HG03135 (cell line): ENCODE measurements at regions not wholly inside any gene's neighbourhood (a gene's known extent, or its start where the extent isn't known, plus 50 kb on each side); places are given as distances from the start of the nearest gene placed in this dataset.

Experiments
- ATAC-seq: cut with Tn5 transposase; IDR thresholded peaks from one replicate; pipeline ENCODE4 v1.9.1; 2021; ENCODE audit warnings: mild to moderate bottlenecking, moderate library complexity; ENCODE audit not compliant: unreplicated experiment

DNA sequence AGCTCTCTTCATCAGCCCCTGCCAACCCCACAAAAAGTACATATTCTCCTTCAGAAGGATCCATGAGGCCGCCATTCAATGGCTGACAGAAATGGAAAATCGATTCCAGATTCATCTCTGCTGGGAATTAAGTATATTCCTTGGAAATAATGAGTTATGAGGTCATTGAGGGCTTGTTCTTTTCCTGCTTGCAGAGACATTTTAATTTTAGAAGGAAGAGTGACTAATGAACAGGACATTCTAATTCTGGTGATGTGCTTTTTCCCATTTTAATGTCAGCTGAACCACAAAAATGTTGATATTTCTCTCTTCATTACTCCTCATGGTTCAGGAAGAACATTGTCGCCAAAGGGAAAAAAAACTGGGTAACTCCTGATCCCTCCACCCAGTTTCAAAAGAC lies 314.0 kb downstream of the PIK3R1 start:
- ATAC-seq: no peak

DNA sequence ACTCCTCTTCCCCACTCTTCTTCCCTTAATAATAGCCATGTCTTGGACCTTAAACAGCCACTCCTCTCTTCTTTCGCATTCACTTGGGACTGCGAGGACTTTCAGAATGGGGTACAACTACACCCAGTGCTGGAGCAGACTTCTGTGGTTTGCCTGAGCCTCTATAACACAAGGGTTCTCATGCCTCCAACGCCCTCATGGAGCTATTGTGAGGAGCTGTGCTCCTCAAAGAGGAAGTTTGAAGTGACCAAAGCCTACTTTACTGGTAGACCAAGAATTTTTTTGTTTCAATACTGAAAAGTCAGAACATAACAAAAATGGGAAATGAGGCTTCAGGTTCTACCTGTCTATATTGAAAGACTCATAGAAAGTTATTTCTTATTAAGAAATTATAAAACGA lies 316.4 kb downstream of the PIK3R1 start:
- no peak for ATAC-seq

- ATAC-seq: no peak
Measured at GRCh38 chr5:68533051-68533450, 317.5 kb downstream of the PIK3R1 start.

- no peak for ATAC-seq
Measured at GRCh38 chr5:68533571-68534084, 318.1 kb downstream of the PIK3R1 start.

DNA sequence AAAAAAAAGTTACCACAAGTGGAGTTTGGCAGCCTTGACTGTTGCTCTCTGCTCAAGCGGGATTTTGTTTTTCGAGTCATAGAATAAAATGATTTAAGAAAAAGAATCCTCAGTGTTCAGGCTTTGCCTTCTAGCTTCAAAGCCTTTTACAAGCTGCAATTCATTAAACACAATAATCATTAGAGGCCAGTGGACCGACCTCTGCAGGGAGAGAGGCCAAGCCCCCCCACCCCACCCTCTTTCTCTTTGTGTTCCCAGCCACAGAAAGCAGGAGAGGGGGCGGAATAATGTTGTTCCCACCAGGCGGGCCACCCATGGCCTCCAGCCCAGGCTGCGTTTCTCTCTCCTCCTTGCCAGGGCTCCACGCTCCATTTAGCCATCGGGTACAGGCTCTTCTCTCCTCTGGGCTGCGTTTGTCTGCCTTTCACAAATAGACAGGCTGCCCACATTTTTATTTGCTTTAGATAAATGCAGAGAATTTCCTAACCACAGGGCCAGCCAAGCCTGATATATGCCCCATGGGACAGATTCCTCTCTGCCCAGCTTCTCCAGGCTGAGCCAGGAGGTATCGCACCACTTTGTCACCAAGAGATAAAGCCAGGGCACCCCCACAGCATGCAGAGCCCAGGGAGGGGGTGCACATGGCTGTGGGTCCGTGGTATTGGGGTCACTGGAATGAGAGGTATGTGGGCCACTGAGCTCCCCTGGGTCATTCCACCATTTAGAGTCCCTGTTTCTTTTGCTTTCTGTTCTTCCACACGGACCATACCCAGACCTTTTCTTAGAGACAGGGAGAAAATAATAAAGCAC lies 318.8 kb downstream of the PIK3R1 start:
- ATAC-seq: no peak

DNA sequence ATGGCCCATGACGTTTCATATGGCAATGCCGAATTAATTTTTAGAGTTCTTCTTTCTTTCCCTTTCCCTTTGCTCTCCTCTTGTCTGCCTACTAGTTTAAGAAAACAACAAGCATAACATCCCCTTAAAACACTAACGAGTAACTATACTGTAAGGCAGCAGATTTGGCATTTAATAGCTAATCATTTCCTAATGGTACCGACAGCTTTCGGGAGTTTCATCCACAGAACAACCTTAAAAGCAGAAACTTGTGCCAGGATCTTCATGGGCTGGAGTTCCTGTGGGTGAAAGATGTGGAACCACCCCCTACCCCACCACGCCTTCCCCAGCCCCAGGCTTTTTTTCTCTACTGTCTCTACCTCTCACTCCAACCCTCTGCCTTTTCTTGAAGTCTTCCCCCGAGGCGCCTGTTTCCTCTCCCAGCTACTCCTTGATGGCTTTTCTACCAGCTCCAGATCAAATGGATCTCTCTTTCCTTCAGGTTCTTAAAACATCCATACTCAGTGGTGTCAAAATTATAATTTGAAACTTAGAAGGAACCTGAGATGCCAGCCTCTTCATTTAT lies 319.5 kb downstream of the PIK3R1 start:
- ATAC-seq: no peak

- no peak for ATAC-seq
Measured at GRCh38 chr5:68538814-68539420, 323.4 kb downstream of the PIK3R1 start.

- ATAC-seq: no peak
Measured at GRCh38 chr5:68540798-68541590, 325.4 kb downstream of the PIK3R1 start.

DNA sequence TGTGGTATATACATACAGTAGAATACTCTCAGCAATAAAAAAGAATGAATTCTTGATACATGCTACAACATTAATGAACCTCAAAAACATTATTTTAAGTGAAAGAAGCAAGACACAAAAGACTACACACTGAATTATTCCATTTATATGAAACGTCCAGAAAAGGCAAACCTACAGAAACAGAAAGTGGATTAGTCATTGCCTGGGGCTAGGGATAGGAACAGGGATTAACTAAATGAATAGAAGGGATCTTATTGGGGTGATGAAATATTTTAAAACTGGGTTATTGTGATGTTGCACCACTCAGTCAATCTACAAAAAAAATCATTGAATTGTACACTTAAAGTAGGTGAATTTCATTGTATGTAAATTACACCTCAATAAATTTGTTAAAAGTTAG lies 326.7 kb downstream of the PIK3R1 start:
- ATAC-seq: no peak

GRCh38 chr5:68543212-68543611 lies 327.7 kb downstream of the PIK3R1 start:
- ATAC-seq: no peak

DNA sequence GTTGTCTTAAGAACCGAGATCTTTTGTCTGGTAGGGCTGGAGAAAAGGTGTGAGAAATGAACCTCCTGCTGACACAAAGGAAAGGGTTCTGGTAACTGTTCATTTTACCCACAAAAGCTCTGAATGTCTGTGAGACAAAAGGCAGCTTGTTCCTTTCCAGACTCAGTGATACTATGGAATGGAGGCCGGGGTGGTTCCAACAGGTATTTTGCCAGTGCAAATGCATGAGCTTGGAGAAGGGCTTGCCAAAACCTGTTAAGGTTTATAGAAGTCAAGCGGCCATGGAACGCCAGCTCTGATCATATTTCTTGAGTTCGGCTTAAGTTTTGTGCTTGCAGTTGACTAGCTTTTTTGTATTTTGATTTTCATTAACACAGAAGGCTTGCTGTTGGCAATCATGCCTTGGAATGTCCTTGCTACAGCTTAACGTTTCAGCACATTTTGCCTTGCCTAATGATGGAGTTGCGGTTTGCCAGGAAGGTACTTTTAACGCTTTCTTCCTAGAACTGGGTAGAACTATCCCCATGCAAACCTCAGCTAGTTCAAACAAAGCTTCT lies 328.6 kb downstream of the PIK3R1 start:
- ATAC-seq: no peak

DNA sequence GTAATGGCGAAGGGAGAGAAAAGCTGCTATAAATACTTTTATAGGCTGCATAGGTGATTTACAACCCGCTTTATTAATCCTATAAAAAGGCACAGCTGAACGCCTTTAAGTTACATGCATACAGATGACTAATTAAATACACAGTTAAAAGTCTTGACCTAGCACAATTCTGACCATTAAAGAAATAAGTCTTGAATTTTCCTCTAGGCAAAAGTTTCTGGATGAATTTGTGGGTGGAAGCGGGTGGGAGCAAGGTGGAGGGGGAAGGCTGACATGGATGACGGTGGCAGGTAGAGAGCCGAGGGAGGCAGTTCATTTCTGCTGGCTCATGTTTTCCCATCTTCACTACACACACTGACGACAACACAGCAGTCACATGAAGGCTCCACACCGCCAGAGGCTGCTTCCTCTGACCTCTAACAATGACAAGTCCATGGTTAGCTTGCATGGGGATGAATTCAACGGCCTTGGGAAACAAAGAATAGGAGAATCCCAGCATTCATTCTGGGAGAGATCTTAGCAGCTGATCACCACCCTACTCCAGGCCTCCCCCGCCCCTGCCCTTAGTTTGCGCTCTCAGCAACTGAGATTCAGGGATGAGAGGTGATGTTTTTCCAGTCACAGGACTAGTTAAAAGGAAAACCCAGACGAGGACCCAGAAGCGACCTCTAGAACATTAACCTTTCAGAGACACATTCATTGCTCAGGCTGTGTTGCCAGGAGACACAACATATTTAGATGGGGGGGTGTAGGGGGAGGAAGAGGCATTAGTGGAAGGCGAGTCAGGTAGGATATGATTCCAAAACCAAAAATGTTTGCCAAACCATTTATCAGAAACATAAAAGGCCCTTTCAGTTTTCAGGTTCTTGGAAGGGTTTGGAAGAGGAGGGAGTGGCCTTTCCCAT lies 329.3 kb downstream of the PIK3R1 start:
- ATAC-seq: no peak

DNA sequence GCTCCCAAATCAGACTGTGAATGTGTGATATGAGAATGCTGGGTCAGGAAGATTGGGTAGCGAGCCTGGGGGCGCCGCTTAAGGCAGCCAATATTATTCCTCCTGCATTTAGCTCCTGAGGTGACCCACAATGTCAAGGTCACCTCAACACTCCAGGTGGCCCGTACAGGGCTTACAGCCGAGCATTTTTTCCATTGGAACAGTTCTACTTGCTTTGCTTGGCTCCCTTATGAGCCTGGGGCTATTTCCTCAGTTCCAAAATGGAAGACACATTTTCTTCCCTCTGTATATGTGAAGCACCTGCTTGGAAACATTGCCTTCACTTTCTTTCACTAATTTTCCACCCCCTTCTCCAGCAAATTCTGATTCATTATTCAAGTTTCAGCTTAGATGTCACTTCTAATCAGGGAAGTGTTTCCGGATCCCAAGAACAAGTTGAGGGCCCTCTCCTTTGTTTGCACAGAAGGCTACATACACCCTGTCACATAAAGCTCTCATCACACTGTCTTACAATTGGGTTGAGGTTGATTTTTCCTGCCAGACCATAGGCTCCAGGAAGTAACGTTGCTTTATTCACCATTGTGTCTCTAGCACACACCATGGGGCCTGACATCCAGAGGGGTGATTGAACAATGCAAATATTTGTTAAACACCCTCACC lies 330.2 kb downstream of the PIK3R1 start:
- ATAC-seq: no peak

GRCh38 chr5:68547056-68547455 lies 331.5 kb downstream of the PIK3R1 start:
- ATAC-seq: no peak

DNA sequence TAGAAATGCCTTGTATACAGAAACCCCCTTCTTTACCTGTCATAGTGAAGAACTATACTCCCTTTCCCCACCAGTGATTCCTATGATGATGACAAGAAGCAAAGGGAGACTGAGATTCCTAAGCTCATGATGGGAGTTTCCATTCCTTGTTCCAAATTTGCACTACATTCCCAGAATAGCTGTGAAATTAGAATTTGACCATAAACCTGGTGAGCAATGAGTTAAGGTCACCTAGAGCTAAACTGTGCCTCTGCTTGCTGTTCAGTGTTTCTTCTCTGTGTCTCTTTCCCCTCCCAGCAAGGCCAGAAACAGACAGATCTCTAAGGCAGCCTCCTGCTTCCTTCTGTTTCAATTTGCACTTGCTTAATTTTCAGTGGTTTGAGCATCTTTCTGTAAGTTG lies 332.1 kb downstream of the PIK3R1 start:
- ATAC-seq: no peak

DNA sequence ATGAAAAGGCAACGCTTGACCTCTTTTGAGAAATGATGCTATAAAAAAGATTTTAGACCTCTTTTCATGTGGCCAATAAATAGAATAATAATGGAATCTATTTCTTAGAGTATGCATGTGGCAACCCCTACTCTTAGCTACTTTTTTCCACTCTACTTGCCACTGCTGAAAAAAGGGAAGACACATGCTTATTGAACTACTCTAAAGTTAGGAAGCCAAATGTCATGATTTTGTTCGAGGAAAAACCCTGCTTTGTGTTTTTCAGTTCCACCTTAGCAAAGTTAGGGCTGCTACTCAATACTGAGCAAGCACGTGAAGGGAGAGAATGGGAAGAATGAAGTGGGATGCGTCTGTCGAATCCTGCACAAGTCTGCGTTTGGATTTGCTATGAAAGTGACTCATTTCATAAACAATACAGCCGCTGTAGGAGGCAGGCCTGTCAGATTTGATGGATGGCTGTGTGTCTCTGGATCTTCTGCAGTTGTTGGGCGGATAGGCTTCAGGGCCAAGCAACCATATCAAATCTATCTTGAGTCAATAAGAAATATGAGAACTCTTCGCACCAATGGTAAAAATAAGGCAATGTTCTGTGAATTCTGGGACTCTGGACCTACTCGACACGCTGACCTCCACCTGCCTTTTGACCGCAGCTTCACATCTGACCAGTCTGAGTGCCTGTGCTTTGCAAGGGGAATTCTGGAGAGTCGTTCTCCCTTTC lies 333.6 kb downstream of the PIK3R1 start:
- ATAC-seq: no peak

- ATAC-seq: no peak
Measured at GRCh38 chr5:68550015-68550414, 334.5 kb downstream of the PIK3R1 start.

DNA sequence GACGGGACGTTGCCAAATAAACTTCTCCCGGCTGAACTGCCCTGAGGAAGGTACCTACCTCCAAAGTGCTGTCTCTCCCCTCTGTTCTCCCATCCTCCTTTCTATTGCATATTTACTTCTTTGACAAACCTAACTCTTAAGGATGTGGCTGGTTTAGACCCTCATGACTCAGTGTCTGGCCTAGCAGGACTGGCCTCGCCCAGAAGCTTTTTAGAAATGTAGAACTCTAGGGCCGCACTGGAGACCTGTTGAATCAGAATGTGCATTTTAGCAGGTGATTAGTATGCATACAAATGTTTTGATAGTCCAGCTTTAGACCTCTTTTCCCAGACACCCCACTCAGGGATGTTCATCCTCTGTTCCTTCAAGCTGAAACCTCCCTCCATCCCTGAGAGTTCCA lies 335.9 kb downstream of the PIK3R1 start:
- ATAC-seq: no peak
